Immature natural killer cell (primary cell): ENCODE measurements at regions not wholly inside any gene's neighbourhood (a gene's known extent, or its start where the extent isn't known, plus 50 kb on each side); places are given as distances from the start of the nearest gene placed in this dataset.
"Not testable (repeated sequence)": the region's sequence is repeated elsewhere in the genome, so short reads cannot be mapped to it uniquely, and the experiment has no call there.

ENCODE experiments used
- DNase-seq, 3 donors: peaks; one replicate each; pipeline ENCODE4 v3.0.0; 2022; ENCODE audit warnings: mixed read lengths in 1 of 3
- H3K27ac Mint-ChIP-seq, 6 donors: one replicate each; pipeline ENCODE4 v1.8.0; 2020; ENCODE audit warnings: mixed read lengths in 6 of 6, mild to moderate bottlenecking in 5 of 6, inconsistent platforms in 4 of 6, moderate library complexity in 3 of 6
- H3K27me3 Mint-ChIP-seq, 3 donors: one replicate each; pipeline ENCODE4 v1.8.0; 2020 to 2021; ENCODE audit warnings: low read depth in 3 of 3, mild to moderate bottlenecking in 3 of 3, mixed read lengths in 3 of 3, moderate library complexity in 3 of 3, inconsistent platforms in 1 of 3
- H3K36me3 Mint-ChIP-seq, 3 donors: one replicate each; pipeline ENCODE4 v1.8.0; 2020; ENCODE audit warnings: mixed read lengths in 3 of 3, inconsistent platforms in 2 of 3, mild to moderate bottlenecking in 2 of 3
- H3K4me1 Mint-ChIP-seq, 2 donors: one replicate each; pipeline ENCODE4 v1.8.0; 2020; ENCODE audit warnings: inconsistent platforms in 2 of 2, mild to moderate bottlenecking in 2 of 2, mixed read lengths in 2 of 2, moderate library complexity in 1 of 2
- H3K4me3 Mint-ChIP-seq, 5 donors: one replicate each; pipeline ENCODE4 v1.8.0; 2020; ENCODE audit warnings: mild to moderate bottlenecking in 5 of 5, mixed read lengths in 5 of 5, inconsistent platforms in 3 of 5, moderate library complexity in 3 of 5
- H3K9me3 Mint-ChIP-seq, 6 donors: one replicate each; pipeline ENCODE4 v1.8.0; 2020; ENCODE audit warnings: mild to moderate bottlenecking in 6 of 6, mixed read lengths in 6 of 6, inconsistent platforms in 4 of 6, moderate library complexity in 3 of 6

DNA sequence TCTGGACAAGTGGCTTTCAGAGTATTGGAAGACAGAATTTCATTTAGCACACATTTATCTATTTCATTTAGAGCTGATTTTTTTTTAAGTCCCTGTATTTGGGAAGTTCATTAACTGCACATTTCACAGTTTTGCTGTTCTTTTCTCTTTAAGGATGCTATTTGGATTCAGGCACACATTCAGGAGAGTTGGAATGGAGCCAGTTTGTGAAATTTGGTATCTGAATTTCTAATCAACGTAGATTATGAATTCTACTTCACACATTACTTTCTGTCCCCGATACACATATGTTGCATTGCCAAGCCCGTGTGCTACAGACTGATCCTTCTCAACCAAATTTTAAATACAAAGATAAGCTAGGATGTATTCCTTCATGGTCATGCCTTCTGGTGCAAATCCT lies 503.9 kb downstream of the IRS1 start:
- no peak overlapping the region for H3K4me3 Mint-ChIP-seq
- no peaks in the 10 kb centered on the region for H3K4me1 Mint-ChIP-seq
- H3K36me3 Mint-ChIP-seq: peaks cover 0 to 4% (median 0%) of the 10 kb centered on the region in 3 donors
- DNase-seq: no peak
- peaks cover 9 to 44% (median 18%) of the 10 kb centered on the region in 6 donors for H3K9me3 Mint-ChIP-seq
- H3K27ac Mint-ChIP-seq: no peak overlapping the region
- H3K27me3 Mint-ChIP-seq: peaks cover 0 to 1% (median 0%) of the 10 kb centered on the region in 3 donors

GRCh38 chr2:226295123-226295522 lies 504.5 kb downstream of the IRS1 start:
- Mint-ChIP-seq H3K36me3 (peaks cover 0 to 4% (median 0%) of the 10 kb centered on the region in 3 donors), H3K27ac (no peak overlapping the region), H3K4me3 (no peak overlapping the region), H3K27me3 (peaks cover 0 to 1% (median 0%) of the 10 kb centered on the region in 3 donors), H3K9me3 (peaks cover 9 to 49% (median 20%) of the 10 kb centered on the region in 6 donors), H3K4me1 (no peaks in the 10 kb centered on the region)
- DNase-seq: no peak

DNA sequence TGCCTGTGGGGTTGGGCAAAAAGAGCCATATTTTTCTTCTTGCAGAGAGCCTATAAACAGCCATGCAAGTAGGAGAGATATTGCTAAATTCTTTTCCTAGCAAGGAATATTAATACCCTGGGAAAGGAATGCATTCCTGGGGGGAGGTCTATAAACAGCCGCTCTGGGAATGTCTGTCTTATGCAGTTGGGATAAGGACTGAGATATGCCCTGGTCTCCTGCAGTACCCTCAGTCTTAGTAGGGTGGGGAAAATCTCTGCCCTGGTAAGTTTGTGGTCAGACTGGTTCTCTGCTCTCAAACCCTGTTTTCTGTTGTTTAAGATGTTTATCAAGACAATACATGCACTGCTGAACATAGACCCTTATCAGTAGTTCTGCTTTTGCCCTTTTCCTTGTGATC lies 508.3 kb downstream of the IRS1 start:
- H3K27me3 Mint-ChIP-seq, H3K4me3 Mint-ChIP-seq, DNase-seq, H3K27ac Mint-ChIP-seq, H3K4me1 Mint-ChIP-seq, H3K36me3 Mint-ChIP-seq: not testable (repeated sequence)
- H3K9me3 Mint-ChIP-seq: peaks cover 8 to 47% (median 23%) of the 10 kb centered on the region in 6 donors

DNA sequence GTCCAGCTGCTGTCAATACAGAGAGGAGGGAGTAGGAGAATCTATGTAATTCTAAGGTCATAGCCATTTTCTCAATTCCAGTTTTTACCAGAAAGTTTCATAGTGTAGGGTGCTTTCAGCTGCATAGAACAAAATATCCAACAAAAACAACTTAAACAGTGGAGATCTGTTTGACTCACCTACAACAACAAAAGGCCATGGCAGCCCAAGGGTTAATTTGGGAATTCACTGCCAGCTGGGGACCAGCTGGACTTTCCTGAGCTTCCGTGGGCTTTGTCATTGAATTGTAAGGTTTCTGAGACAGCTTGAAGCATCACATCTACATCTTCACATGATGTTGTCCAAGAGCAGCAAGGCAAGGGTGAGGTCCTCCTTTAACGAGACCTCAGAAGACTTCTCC lies 512.7 kb downstream of the IRS1 start:
- Mint-ChIP-seq H3K36me3 (peaks cover 0 to 4% (median 0%) of the 10 kb centered on the region in 3 donors), H3K27ac (no peak overlapping the region), H3K9me3 (peaks cover 7 to 23% (median 13%) of the 10 kb centered on the region in 6 donors), H3K4me1 (no peaks in the 10 kb centered on the region), H3K4me3 (no peak overlapping the region), H3K27me3 (peaks cover 1 to 2% (median 2%) of the 10 kb centered on the region in 3 donors)
- no peak for DNase-seq

DNA sequence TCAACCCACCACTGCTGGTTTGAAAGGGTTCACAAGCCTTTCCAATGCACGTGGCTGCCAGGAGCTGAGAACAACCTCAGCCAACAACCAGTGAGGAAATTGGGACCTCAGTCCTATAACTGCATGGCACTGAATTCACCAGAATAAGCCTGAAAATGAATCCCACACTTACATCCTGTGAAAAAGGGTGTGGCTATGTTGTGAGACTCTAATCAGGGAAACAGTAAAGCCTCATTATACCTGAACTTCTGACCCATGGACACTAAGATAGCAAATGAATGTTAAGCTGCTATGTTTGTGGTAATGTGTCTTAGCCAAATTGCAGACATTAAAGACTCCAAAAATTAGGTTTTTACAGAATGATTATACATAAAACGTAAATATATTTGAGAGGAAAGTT lies 515.8 kb downstream of the IRS1 start:
- peaks cover 2 to 29% (median 7%) of the 10 kb centered on the region in 6 donors for H3K9me3 Mint-ChIP-seq
- H3K27me3 Mint-ChIP-seq: peaks cover 2 to 3% (median 3%) of the 10 kb centered on the region in 3 donors
- no peaks in the 10 kb centered on the region for H3K4me1 Mint-ChIP-seq
- DNase-seq: no peak
- no peaks in the 10 kb centered on the region for H3K36me3 Mint-ChIP-seq
- no peak overlapping the region for H3K27ac Mint-ChIP-seq
- no peak overlapping the region for H3K4me3 Mint-ChIP-seq

DNA sequence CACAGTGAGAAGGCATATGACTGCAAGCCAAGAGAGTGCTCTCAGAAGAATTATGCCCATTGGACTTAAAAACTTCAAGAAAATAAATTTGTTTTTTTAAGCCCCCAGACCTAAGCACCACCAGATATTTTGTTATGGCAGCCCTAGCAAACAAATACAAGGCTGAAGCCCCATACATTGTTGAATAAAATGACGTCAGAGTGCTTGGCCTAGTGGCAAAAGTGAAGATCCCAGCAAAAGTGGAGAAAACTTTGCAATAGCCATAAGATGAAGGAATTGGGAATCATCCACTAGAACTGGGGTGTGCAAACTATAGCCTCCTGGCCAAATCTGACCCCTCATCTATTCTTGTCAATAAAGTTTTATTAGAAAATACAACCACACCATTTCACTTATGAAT lies 517.5 kb downstream of the IRS1 start:
- H3K27ac Mint-ChIP-seq: no peak overlapping the region
- H3K4me1 Mint-ChIP-seq: no peaks in the 10 kb centered on the region
- peaks cover 0 to 3% (median 3%) of the 10 kb centered on the region in 3 donors for H3K27me3 Mint-ChIP-seq
- H3K9me3 Mint-ChIP-seq: peaks cover 0 to 34% (median 7%) of the 10 kb centered on the region in 6 donors
- H3K36me3 Mint-ChIP-seq: no peaks in the 10 kb centered on the region
- H3K4me3 Mint-ChIP-seq: no peak overlapping the region
- no peak for DNase-seq

- peaks cover 0 to 29% (median 4%) of the 10 kb centered on the region in 6 donors for H3K9me3 Mint-ChIP-seq
- H3K4me1 Mint-ChIP-seq, H3K36me3 Mint-ChIP-seq, H3K27me3 Mint-ChIP-seq, H3K4me3 Mint-ChIP-seq, DNase-seq, H3K27ac Mint-ChIP-seq: not testable (repeated sequence)
Measured at GRCh38 chr2:226280136-226280535, 519.5 kb downstream of the IRS1 start.

DNA sequence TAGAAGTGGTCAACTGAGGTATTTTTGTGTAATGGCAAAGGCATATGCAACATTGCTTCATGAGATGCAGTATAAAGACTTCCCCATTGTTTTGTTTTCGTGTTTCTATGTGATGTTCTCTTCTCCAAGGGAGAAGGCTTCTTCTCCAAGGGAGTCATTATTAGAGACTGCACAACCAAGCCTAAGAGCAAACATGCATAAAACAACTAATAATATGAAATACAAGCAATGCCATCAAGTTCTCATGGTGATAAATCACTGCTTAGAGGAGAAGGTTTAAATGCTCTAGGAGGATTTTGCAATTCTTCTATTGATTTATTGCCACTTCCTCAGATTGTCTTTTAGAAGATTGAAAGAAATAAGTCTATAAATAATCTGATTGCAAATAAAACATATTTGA lies 524.4 kb downstream of the IRS1 start:
- no peak for DNase-seq
- Mint-ChIP-seq H3K4me3 (no peak overlapping the region), H3K27me3 (peaks cover 0 to 4% (median 0%) of the 10 kb centered on the region in 3 donors), H3K27ac (no peak overlapping the region), H3K4me1 (no peaks in the 10 kb centered on the region), H3K36me3 (no peaks in the 10 kb centered on the region), H3K9me3 (peaks cover 0 to 22% (median 4%) of the 10 kb centered on the region in 6 donors)

DNA sequence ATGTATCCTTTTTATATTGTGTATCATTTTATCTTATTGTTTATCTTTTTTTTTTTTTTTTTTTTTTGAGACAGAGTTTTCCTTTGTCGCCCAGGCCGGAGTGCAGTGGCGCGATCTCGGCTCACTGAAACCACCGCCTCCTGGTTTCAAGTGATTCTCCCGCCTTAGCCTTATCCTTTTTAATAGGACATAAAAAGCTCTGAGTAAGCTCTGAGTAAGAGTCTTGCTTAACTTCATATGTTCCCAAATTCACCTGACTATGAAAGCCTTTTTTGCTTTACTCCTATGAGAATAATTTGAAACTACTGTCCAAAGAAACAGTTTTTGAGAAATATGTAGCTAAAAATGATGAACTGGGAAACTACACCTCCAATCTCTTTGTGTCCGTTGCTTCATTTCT lies 525.5 kb downstream of the IRS1 start:
- Mint-ChIP-seq H3K9me3 (peaks cover 0 to 18% (median 1%) of the 10 kb centered on the region in 6 donors), H3K36me3 (no peaks in the 10 kb centered on the region), H3K27me3 (peaks cover 0 to 3% (median 0%) of the 10 kb centered on the region in 3 donors), H3K4me1 (no peaks in the 10 kb centered on the region), H3K4me3 (no peak overlapping the region), H3K27ac (no peak overlapping the region)
- DNase-seq: no peak

- no peaks in the 10 kb centered on the region for H3K36me3 Mint-ChIP-seq
- H3K27me3 Mint-ChIP-seq: peaks cover 0 to 3% (median 0%) of the 10 kb centered on the region in 3 donors
- H3K4me1 Mint-ChIP-seq: no peaks in the 10 kb centered on the region
- H3K9me3 Mint-ChIP-seq: peaks cover 0 to 14% (median 3%) of the 10 kb centered on the region in 6 donors
- no peak overlapping the region for H3K27ac Mint-ChIP-seq
- H3K4me3 Mint-ChIP-seq: no peak overlapping the region
- DNase-seq: no peak
Measured at GRCh38 chr2:226273440-226273839, 526.2 kb downstream of the IRS1 start.

DNA sequence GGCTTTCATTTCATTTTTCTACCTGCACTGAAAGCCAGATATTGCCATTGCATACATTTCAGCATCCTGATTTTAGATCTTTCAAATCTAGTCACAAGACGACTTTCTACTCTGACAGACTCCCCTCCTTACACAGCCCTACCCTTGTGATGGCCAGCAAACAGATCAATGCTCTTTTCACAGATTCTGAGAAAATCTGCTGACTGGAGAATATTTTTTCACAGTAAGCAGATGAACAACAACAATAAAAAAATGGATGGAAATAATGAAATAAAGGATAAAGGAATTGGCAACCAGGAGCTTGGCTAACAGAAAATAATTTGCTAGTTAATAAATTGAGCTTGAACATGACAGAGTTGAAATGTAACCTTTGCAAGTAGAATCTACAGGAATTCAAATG lies 527.2 kb downstream of the IRS1 start:
- H3K9me3 Mint-ChIP-seq: peaks cover 0 to 13% (median 4%) of the 10 kb centered on the region in 6 donors
- H3K36me3 Mint-ChIP-seq: no peaks in the 10 kb centered on the region
- no peak overlapping the region for H3K27ac Mint-ChIP-seq
- H3K4me3 Mint-ChIP-seq: no peak overlapping the region
- DNase-seq: no peak
- H3K4me1 Mint-ChIP-seq: no peaks in the 10 kb centered on the region
- peaks cover 0 to 3% (median 0%) of the 10 kb centered on the region in 3 donors for H3K27me3 Mint-ChIP-seq

- no peak for DNase-seq
- peaks cover 2 to 13% (median 5%) of the 10 kb centered on the region in 6 donors for H3K9me3 Mint-ChIP-seq
- H3K4me3 Mint-ChIP-seq: no peak overlapping the region
- H3K36me3 Mint-ChIP-seq: no peaks in the 10 kb centered on the region
- no peak overlapping the region for H3K27ac Mint-ChIP-seq
- H3K4me1 Mint-ChIP-seq: no peaks in the 10 kb centered on the region
- H3K27me3 Mint-ChIP-seq: peaks cover 0 to 1% (median 0%) of the 10 kb centered on the region in 3 donors
Measured at GRCh38 chr2:226270285-226271058, 529.1 kb downstream of the IRS1 start.

- Mint-ChIP-seq H3K27me3 (no peaks in the 10 kb centered on the region), H3K4me1 (no peaks in the 10 kb centered on the region), H3K4me3 (no peak overlapping the region), H3K27ac (no peak overlapping the region), H3K36me3 (peaks cover 0 to 3% (median 0%) of the 10 kb centered on the region in 3 donors), H3K9me3 (peaks cover 2 to 13% (median 5%) of the 10 kb centered on the region in 6 donors)
- DNase-seq: no peak
Measured at GRCh38 chr2:226267516-226268289, 531.9 kb downstream of the IRS1 start.

GRCh38 chr2:226256709-226257376 lies 542.8 kb downstream of the IRS1 start:
- DNase-seq: no peak
- Mint-ChIP-seq H3K4me1 (no peaks in the 10 kb centered on the region), H3K27me3 (no peaks in the 10 kb centered on the region), H3K36me3 (no peaks in the 10 kb centered on the region), H3K4me3 (no peak overlapping the region), H3K27ac (no peak overlapping the region), H3K9me3 (peaks cover 0 to 22% (median 9%) of the 10 kb centered on the region in 6 donors)
